SK-N-SH (cell line): ENCODE measurements at regions not wholly inside any gene's neighbourhood (a gene's known extent, or its start where the extent isn't known, plus 50 kb on each side); places are given as distances from the start of the nearest gene placed in this dataset.

Source experiments
- CTCF ChIA-PET: fragments of 300-600, 350-600 bp; formaldehyde crosslinking; extraction: SDS; loops from one replicate; lab custom pipeline; 2021; lab: Yijun Ruan, JAX
- POLR2A ChIA-PET: fragments of 350-600 bp; sonication (Branson Sonifier 250); formaldehyde crosslinking; extraction: SDS; loops from one replicate; lab custom pipeline; 2020; ENCODE audit warnings: antibody characterized with exemption, inconsistent platforms; lab: Yijun Ruan, JAX
- DNase-seq: peaks from one replicate; pipeline ENCODE4 v3.0.0; 2012
- H2AFZ ChIP-seq: fragments of 200-600 bp; sonication (generic); 2 replicates; pipeline ENCODE4 v1.8.1; 2016; ENCODE audit warnings: antibody characterized with exemption, mild to moderate bottlenecking, low read depth
- H3F3A ChIP-seq: fragments of 200-600 bp; sonication (generic); replicated peaks from 2 replicates; pipeline ENCODE3; 2016; ENCODE audit warnings: antibody characterized with exemption, mild to moderate bottlenecking; ENCODE audit not compliant: insufficient read depth
- H3K27ac ChIP-seq, 2 experiments: fragments of 200-500 bp in 1 of 2; fragments of 200-600 bp in 1 of 2; sonication (Bioruptor generic) in 1 of 2; sonication (generic), shearing (Covaris generic) in 1 of 2; 2 replicates each; pipeline versions ENCODE4 v1.5.1 to v1.6.1; 2014 to 2016; ENCODE audit warnings: low read depth in 2 of 2, inconsistent platforms in 1 of 2, low read length in 1 of 2, mild to moderate bottlenecking in 1 of 2, mixed read lengths in 1 of 2
- H3K27me3 ChIP-seq: fragments of 200-600 bp; sonication (generic), shearing (Covaris generic); 2 replicates; pipeline ENCODE4 v1.6.1; 2016; ENCODE audit warnings: mixed run types; ENCODE audit not compliant: insufficient read depth
- H3K36me3 ChIP-seq, 2 experiments: fragments of 200-500 bp in 1 of 2; fragments of 200-600 bp in 1 of 2; sonication (Bioruptor generic) in 1 of 2; sonication (generic) in 1 of 2; replicated peaks in 1 of 2; 2 replicates each; pipeline versions ENCODE3 to v1.5.1; 2014 to 2016; ENCODE audit warnings: low read length in 1 of 2, mild to moderate bottlenecking in 1 of 2; ENCODE audit not compliant: insufficient read depth in 2 of 2, control insufficient read depth in 1 of 2
- H3K4me1 ChIP-seq, 2 experiments: fragments of 200-500 bp in 1 of 2; fragments of 200-600 bp in 1 of 2; sonication (Bioruptor generic) in 1 of 2; sonication (generic), shearing (Covaris generic) in 1 of 2; 2 replicates each; pipeline versions ENCODE4 v1.5.1 to v1.6.1; 2014 to 2016; ENCODE audit warnings: low read depth in 1 of 2, low read length in 1 of 2, mixed run types in 1 of 2; ENCODE audit not compliant: insufficient read depth in 2 of 2, control insufficient read depth in 1 of 2
- H3K4me2 ChIP-seq: fragments of 200-600 bp; sonication (generic), shearing (Covaris generic); 2 replicates; pipeline ENCODE4 v1.6.1; 2017; ENCODE audit warnings: mixed run types
- H3K4me3 ChIP-seq, 2 experiments: fragments of 200-500 bp in 1 of 2; fragments of 200-600 bp in 1 of 2; sonication (Bioruptor generic) in 1 of 2; sonication (generic), shearing (Covaris generic) in 1 of 2; 2 replicates each; pipeline versions ENCODE4 v1.5.1 to v1.8.1; 2014 to 2016; ENCODE audit warnings: low read depth in 2 of 2, inconsistent platforms in 1 of 2, low read length in 1 of 2, mild to moderate bottlenecking in 1 of 2, mixed read lengths in 1 of 2, moderate library complexity in 1 of 2
- H3K79me2 ChIP-seq: fragments of 200-600 bp; sonication (generic); 2 replicates; pipeline ENCODE4 v1.8.1; 2017; ENCODE audit warnings: mild to moderate bottlenecking; ENCODE audit not compliant: insufficient read depth
- H3K9ac ChIP-seq: fragments of 200-600 bp; sonication (generic); 2 replicates; pipeline ENCODE4 v1.6.1; 2017; ENCODE audit warnings: mixed run types
- H3K9me2 ChIP-seq: fragments of 200-600 bp; sonication (generic); 2 replicates; pipeline ENCODE4 v1.6.1; 2017; ENCODE audit warnings: mixed run types
- H3K9me3 ChIP-seq: fragments of 200-600 bp; sonication (generic); 2 replicates; pipeline ENCODE4 v1.6.1; 2017; ENCODE audit warnings: mixed run types, mild to moderate bottlenecking, moderate library complexity
- H4K20me1 ChIP-seq: fragments of 200-600 bp; sonication (generic); 2 replicates; pipeline ENCODE4 v1.6.1; 2017; ENCODE audit warnings: mild to moderate bottlenecking, mixed run types; ENCODE audit not compliant: insufficient read depth
- ELF1 ChIP-seq: IDR thresholded peaks from 2 replicates; pipeline ENCODE4 v1.4.0; 2012
- EP300 ChIP-seq, 2 experiments: IDR thresholded peaks; 2 replicates each; pipeline versions ENCODE4 v1.4.0 to v1.6.1; 2012; ENCODE audit warnings: borderline replicate concordance in 1 of 2, low read depth in 1 of 2, low read length in 1 of 2
- FOXJ3 ChIP-seq: sonication (generic); formaldehyde crosslinking; IDR thresholded peaks from 2 replicates; pipeline ENCODE4 v1.5.1; 2020; ENCODE audit warnings: mild to moderate bottlenecking, missing genetic modification reagents
- IRF3 ChIP-seq: fragments of 150-350 bp; IDR thresholded peaks from 2 replicates; pipeline ENCODE4 v1.6.1; 2016; ENCODE audit warnings: mild to moderate bottlenecking, low read depth, low read length
- JUND ChIP-seq: IDR thresholded peaks from 2 replicates; pipeline ENCODE4 v1.4.0; 2012
- MXI1 ChIP-seq: IDR thresholded peaks from 2 replicates; pipeline ENCODE4 v1.6.1; 2012; ENCODE audit warnings: mild to moderate bottlenecking, low read depth, low read length, improper control_type of control experiment
- PBX3 ChIP-seq: IDR thresholded peaks from 2 replicates; pipeline ENCODE4; 2012
- RFX5 ChIP-seq: IDR thresholded peaks from 2 replicates; pipeline ENCODE4 v1.6.1; 2012; ENCODE audit warnings: mild to moderate bottlenecking, improper control_type of control experiment, low read length
- TCF12 ChIP-seq: IDR thresholded peaks from 2 replicates; pipeline ENCODE4 v1.4.0; 2012
- TEAD4 ChIP-seq: IDR thresholded peaks from 2 replicates; pipeline ENCODE4 v1.4.0; 2012; ENCODE audit warnings: mild to moderate bottlenecking, borderline replicate concordance; ENCODE audit not compliant: insufficient read depth
- USF1 ChIP-seq: IDR thresholded peaks from 2 replicates; pipeline ENCODE4 v1.4.0; 2012; ENCODE audit warnings: low read depth, borderline replicate concordance
- USF2 ChIP-seq: fragments of 150-350 bp; IDR thresholded peaks from 2 replicates; pipeline ENCODE4 v1.6.1; 2017; ENCODE audit warnings: antibody characterized with exemption, low read length, low read depth, borderline replicate concordance
- YY1 ChIP-seq: IDR thresholded peaks from 2 replicates; pipeline ENCODE4 v1.4.0; 2012; ENCODE audit warnings: low read depth, mild to moderate bottlenecking
- ZBTB33 ChIP-seq: IDR thresholded peaks from 2 replicates; pipeline ENCODE4 v1.4.0; 2012; ENCODE audit warnings: low read depth, borderline replicate concordance
- WGBS: methylation state at CpG from one replicate; pipeline ENCODE4 v1.1.6; 2017; ENCODE audit warnings: low lambda C conversion rate; 5-methylcytosine and 5-hydroxymethylcytosine counted together

GRCh38 chr6:134378426-134378825 is 60.5 kb upstream of the SGK1 start:
- no peaks in the 10 kb centered on the region for H3K4me1 ChIP-seq
- no peaks in the 10 kb centered on the region for H3K79me2 ChIP-seq
- H3K9ac ChIP-seq = no peak overlapping the region
- H3F3A ChIP-seq = peaks cover 6% of the 10 kb centered on the region
- H2AFZ ChIP-seq = no peak overlapping the region
- no peaks in the 10 kb centered on the region for H4K20me1 ChIP-seq
- POLR2A ChIA-PET = no interaction called here
- H3K36me3 ChIP-seq = no peaks in the 10 kb centered on the region
- 95% methylated on average over 1 of the region's 1 CpG for WGBS
- TF ChIP-seq ZBTB33 (no peak), ELF1 (no peak), RFX5 (no peak), PBX3 (no peak), IRF3 (no peak), MXI1 (no peak), TCF12 (no peak), USF2 (no peak), EP300 (IDR thresholded peaks at IDR 0.05; ENCODE audit: borderline replicate concordance in 1 of 2, low read depth in 1 of 2, low read length in 1 of 2) (no peak), FOXJ3 (no peak), YY1 (no peak), JUND (no peak), USF1 (no peak), TEAD4 (no peak)
- TF ChIP-seq, all 33 proteins: peak for 0
- H3K9me2 ChIP-seq = no peaks in the 10 kb centered on the region
- H3K4me3 ChIP-seq = no peak overlapping the region
- H3K4me2 ChIP-seq = no peak overlapping the region
- CTCF ChIA-PET = no interaction called here
- H3K9me3 ChIP-seq = no peaks in the 10 kb centered on the region
- H3K27ac ChIP-seq = no peak overlapping the region
- no peak for DNase-seq
- no peaks in the 10 kb centered on the region for H3K27me3 ChIP-seq
